Spleen (tissue), 7 donors: ENCODE measurements at regions not wholly inside any gene's neighbourhood (a gene's known extent, or its start where the extent isn't known, plus 50 kb on each side); places are given as distances from the start of the nearest gene placed in this dataset.

Experiments
- CTCF ChIP-seq, 11 experiments: fragments of 200-600 bp in 7 of 11; fragments of 450-650 bp in 4 of 11; sonication (generic) in 4 of 11; IDR thresholded peaks in 8 of 11; conservative IDR thresholded peaks in 3 of 11; 1 replicate in 7 of 11; 2 replicates in 4 of 11; pipeline versions ENCODE4 v1.4.0 to v1.8.0; 2016 to 2021; ENCODE audit warnings: antibody characterized with exemption in 11 of 11, inconsistent platforms in 4 of 11, mild to moderate bottlenecking in 1 of 11
- POLR2AphosphoS5 ChIP-seq, 3 donors: sonication (generic); formaldehyde crosslinking; IDR thresholded peaks; one replicate each; pipeline ENCODE4 v1.5.1; 2017; ENCODE audit warnings: antibody characterized with exemption in 3 of 3
- donor health status: DM: no; HTN: no; CAD: no; lungs with moderate emphysema.
- donor health status: DM: no; HTN: no; CAD: no.
- donor health status: DM: no; HTN: no; CAD: no.

GRCh38 chr3:474828-475227, 278.3 kb downstream of the CHL1 start:
- no peak for TF ChIP-seq CTCF (IDR thresholded peaks at IDR 0.05 in 8 of 11, conservative IDR thresholded peaks at IDR 0.05 in 3 of 11)
- no peak for TF ChIP-seq POLR2AphosphoS5 (IDR thresholded peaks at IDR 0.05)
